ENCODE measurements at regions not wholly inside any gene's neighbourhood (a gene's known extent, or its start where the extent isn't known, plus 50 kb on each side); places are given as distances from the start of the nearest gene placed in this dataset.

GRCh38 chr13:105997581-105998550 is 537.6 kb downstream of the EFNB2 start:
- TF ChIP-seq CTCF (IDR thresholded peaks at IDR 0.05), result no peak
- DNase-seq (ENCODE audit: low spot score), result no peak
- no peak for ATAC-seq (ENCODE audit: low FRiP score)

- no peak for TF ChIP-seq CTCF (IDR thresholded peaks at IDR 0.05)
- no peak for ATAC-seq (ENCODE audit: low FRiP score)
- DNase-seq (ENCODE audit: low spot score), result no peak
Measured at GRCh38 chr13:105996391-105997025, 539.0 kb downstream of the EFNB2 start.

GRCh38 chr13:105994340-105994739 is 541.1 kb downstream of the EFNB2 start:
- DNase-seq (ENCODE audit: low spot score) (no peak), ATAC-seq (ENCODE audit: low FRiP score) (no peak)
- TF ChIP-seq CTCF (IDR thresholded peaks at IDR 0.05), result no peak

- TF ChIP-seq CTCF (IDR thresholded peaks at IDR 0.05), result no peak
- DNase-seq (ENCODE audit: low spot score), result no peak
- ATAC-seq (ENCODE audit: low FRiP score), result peak; percentile 32
Measured at GRCh38 chr13:105991622-105992277, 543.7 kb downstream of the EFNB2 start.

- ATAC-seq (ENCODE audit: low FRiP score) (no peak), DNase-seq (ENCODE audit: low spot score) (no peak)
- TF ChIP-seq CTCF (IDR thresholded peaks at IDR 0.05), result no peak
Measured at GRCh38 chr13:105991131-105991530, 544.3 kb downstream of the EFNB2 start.

- no peak for TF ChIP-seq CTCF (IDR thresholded peaks at IDR 0.05)
- no peak for ATAC-seq (ENCODE audit: low FRiP score)
- no peak for DNase-seq (ENCODE audit: low spot score)
Measured at GRCh38 chr13:105990256-105990958, 545.1 kb downstream of the EFNB2 start.

All from omental fat pad (tissue), 3 donors.